ENCODE measurements at regions not wholly inside any gene's neighbourhood (a gene's known extent, or its start where the extent isn't known, plus 50 kb on each side); places are given as distances from the start of the nearest gene placed in this dataset.
"Not testable (repeated sequence)": the region's sequence is repeated elsewhere in the genome, so short reads cannot be mapped to it uniquely, and the experiment has no call there.

GRCh38 chrX:79026742-79027141, 81.6 kb downstream of the P2RY10 start:
- not testable (repeated sequence) for H3K36me3 ChIP-seq (ENCODE audit: insufficient read depth, insufficient read length, low read length); H3K4me1 ChIP-seq (ENCODE audit: insufficient read depth, insufficient read length); H3K4me3 ChIP-seq (ENCODE audit: insufficient read length, low read depth); DNase-seq (ENCODE audit: low read depth, low spot score); H3K9me3 ChIP-seq (ENCODE audit: insufficient read depth, low read length); H3K9ac ChIP-seq (ENCODE audit: insufficient read length, low read depth); H3K27me3 ChIP-seq (ENCODE audit: insufficient read depth, insufficient read length)

DNA sequence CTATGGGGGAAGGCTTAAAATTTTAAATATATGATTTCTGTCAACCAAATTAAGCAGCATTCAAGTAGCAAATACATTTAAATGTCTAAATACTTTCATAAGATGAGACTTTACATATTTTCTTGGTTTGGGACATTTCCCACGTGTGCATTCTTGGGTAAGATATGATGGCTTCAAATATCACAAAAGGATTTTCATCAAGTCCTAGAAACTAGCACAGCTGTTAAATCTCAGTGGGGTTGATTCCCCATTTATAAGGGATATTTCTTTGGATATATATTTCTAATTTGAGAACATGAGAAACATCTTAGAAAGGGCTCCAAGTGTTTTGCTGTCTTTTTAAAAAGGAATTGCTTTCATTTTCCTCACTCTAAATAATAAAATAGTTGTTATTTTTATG, 90.2 kb downstream of the P2RY10 start:
- no peak overlapping the region for H3K4me3 ChIP-seq (ENCODE audit: insufficient read length, low read depth)
- no peak overlapping the region for H3K9ac ChIP-seq (ENCODE audit: insufficient read length, low read depth)
- TF ChIP-seq SUZ12 (IDR thresholded peaks at IDR 0.05; ENCODE audit: extremely low read depth, insufficient read depth, insufficient read length) (no peak), ZNF274 (IDR thresholded peaks at IDR 0.05; ENCODE audit: low read depth, low read length) (no peak), YY1 (IDR thresholded peaks at IDR 0.05; ENCODE audit: insufficient read depth, insufficient read length) (no peak)
- no peaks in the 10 kb centered on the region for H3K36me3 ChIP-seq (ENCODE audit: insufficient read depth, insufficient read length, low read length)
- no peaks in the 10 kb centered on the region; the same call in 1 of the 2 replicates for H3K9me3 ChIP-seq (ENCODE audit: insufficient read depth, low read length)
- no peak for DNase-seq (ENCODE audit: low read depth, low spot score)
- H3K4me1 ChIP-seq (ENCODE audit: insufficient read depth, insufficient read length): no peaks in the 10 kb centered on the region
- H3K27me3 ChIP-seq (ENCODE audit: insufficient read depth, insufficient read length): no peaks in the 10 kb centered on the region

DNA sequence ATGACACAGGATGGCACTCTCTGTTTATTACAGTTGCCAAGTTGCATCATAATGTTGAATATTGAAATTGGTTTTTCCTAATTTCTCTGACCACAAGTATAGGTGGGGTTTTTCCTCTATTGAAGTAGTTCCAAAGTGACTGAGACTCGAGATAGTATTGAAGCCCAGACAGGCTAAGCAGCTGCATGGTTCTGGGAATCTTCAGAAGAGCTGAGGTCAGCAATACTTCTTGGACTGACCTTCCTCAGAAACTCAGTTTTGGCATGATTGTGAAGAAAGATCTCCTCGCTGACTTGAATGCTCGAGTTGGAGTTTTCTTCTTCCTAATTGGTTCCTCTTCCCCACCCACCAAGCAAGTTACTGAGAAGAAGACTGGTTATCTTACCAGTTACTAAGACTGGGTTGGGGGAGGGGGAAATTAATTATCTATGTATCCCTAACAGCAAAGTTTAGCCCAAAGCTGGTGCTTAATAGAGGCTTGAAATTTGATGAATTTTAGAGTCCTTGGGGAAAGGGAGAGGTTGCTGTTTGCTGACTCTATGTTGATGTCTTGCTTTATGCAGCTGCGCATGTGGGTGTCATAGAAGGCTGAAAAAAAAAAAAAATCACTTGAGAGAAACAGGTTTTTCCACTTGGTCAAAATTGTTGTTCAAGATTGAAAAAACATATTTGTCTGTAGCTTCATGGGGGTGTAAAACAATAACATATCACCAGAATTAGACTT, 91.1 kb downstream of the P2RY10 start:
- Histone ChIP-seq H3K9ac (ENCODE audit: insufficient read length, low read depth) (no peak overlapping the region), H3K4me3 (ENCODE audit: insufficient read length, low read depth) (no peak overlapping the region), H3K9me3 (ENCODE audit: insufficient read depth, low read length) (no peaks in the 10 kb centered on the region; the same call in 1 of the 2 replicates), H3K4me1 (ENCODE audit: insufficient read depth, insufficient read length) (no peaks in the 10 kb centered on the region), H3K27me3 (ENCODE audit: insufficient read depth, insufficient read length) (no peaks in the 10 kb centered on the region), H3K36me3 (ENCODE audit: insufficient read depth, insufficient read length, low read length) (no peaks in the 10 kb centered on the region)
- TF ChIP-seq ZNF274 (IDR thresholded peaks at IDR 0.05; ENCODE audit: low read depth, low read length) (no peak), SUZ12 (IDR thresholded peaks at IDR 0.05; ENCODE audit: extremely low read depth, insufficient read depth, insufficient read length) (no peak), YY1 (IDR thresholded peaks at IDR 0.05; ENCODE audit: insufficient read depth, insufficient read length) (no peak)
- DNase-seq (ENCODE audit: low read depth, low spot score): no peak

- Histone ChIP-seq H3K36me3 (ENCODE audit: insufficient read depth, insufficient read length, low read length) (no peaks in the 10 kb centered on the region), H3K27me3 (ENCODE audit: insufficient read depth, insufficient read length) (no peaks in the 10 kb centered on the region), H3K4me1 (ENCODE audit: insufficient read depth, insufficient read length) (no peaks in the 10 kb centered on the region), H3K9me3 (ENCODE audit: insufficient read depth, low read length) (peaks cover 7% of the 10 kb centered on the region; the same call in 1 of the 2 replicates), H3K4me3 (ENCODE audit: insufficient read length, low read depth) (no peak overlapping the region), H3K9ac (ENCODE audit: insufficient read length, low read depth) (no peak overlapping the region)
- DNase-seq (ENCODE audit: low read depth, low spot score): no peak
- TF ChIP-seq SUZ12 (IDR thresholded peaks at IDR 0.05; ENCODE audit: extremely low read depth, insufficient read depth, insufficient read length) (no peak), ZNF274 (IDR thresholded peaks at IDR 0.05; ENCODE audit: low read depth, low read length) (no peak), YY1 (IDR thresholded peaks at IDR 0.05; ENCODE audit: insufficient read depth, insufficient read length) (no peak)
These were observed 78.8 kb upstream of the GPR174 start for GRCh38 chrX:79065696-79066095.

DNA sequence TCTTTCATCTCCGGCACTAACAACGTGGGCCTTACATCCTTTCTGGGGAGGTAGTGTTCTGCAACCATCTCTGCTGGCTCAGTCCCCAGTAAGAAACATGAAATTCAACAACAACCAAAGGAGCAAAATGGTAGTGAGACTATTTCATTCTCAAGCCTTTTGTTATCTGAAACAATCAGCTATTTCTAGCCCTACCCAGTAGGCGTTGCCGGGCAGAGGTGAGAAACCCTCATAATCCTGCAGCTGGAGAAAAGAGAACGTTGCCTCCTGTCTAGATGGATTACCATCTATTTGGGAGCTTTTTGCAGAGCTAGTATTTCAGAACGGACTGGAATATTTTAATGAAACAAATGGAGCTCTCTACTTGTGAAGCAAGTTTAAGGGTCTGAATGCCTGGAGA, 66.4 kb upstream of the GPR174 start:
- no peak for DNase-seq (ENCODE audit: low read depth, low spot score)
- Histone ChIP-seq H3K9me3 (ENCODE audit: insufficient read depth, low read length) (no peaks in the 10 kb centered on the region), H3K4me1 (ENCODE audit: insufficient read depth, insufficient read length) (no peaks in the 10 kb centered on the region), H3K4me3 (ENCODE audit: insufficient read length, low read depth) (no peak overlapping the region), H3K36me3 (ENCODE audit: insufficient read depth, insufficient read length, low read length) (no peaks in the 10 kb centered on the region), H3K9ac (ENCODE audit: insufficient read length, low read depth) (no peak overlapping the region), H3K27me3 (ENCODE audit: insufficient read depth, insufficient read length) (no peaks in the 10 kb centered on the region)
- no peak for TF ChIP-seq ZNF274 (IDR thresholded peaks at IDR 0.05; ENCODE audit: low read depth, low read length)
- no peak for TF ChIP-seq SUZ12 (IDR thresholded peaks at IDR 0.05; ENCODE audit: extremely low read depth, insufficient read depth, insufficient read length)
- TF ChIP-seq YY1 (IDR thresholded peaks at IDR 0.05; ENCODE audit: insufficient read depth, insufficient read length): no peak

DNA sequence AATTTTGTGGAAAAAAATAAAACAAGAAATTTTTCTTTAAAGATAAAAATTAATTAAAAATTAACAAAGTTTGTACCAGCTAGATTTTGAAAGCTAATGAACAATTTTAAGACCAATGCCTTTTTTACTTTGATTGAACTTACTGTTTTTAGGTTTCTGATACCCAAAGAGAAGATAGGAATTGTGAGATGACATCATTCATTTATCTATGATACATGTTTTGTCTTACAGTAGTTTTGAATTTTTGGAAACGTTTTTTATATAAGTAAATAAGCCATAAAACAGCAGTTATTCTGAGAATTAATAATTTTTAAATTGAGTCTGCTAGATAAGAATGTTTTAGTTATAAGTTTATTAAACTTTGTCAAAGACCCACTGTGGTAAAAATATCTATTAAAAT, 65.0 kb upstream of the GPR174 start:
- Histone ChIP-seq H3K9ac (ENCODE audit: insufficient read length, low read depth) (no peak overlapping the region), H3K4me3 (ENCODE audit: insufficient read length, low read depth) (no peak overlapping the region), H3K27me3 (ENCODE audit: insufficient read depth, insufficient read length) (no peaks in the 10 kb centered on the region), H3K4me1 (ENCODE audit: insufficient read depth, insufficient read length) (no peaks in the 10 kb centered on the region), H3K36me3 (ENCODE audit: insufficient read depth, insufficient read length, low read length) (no peaks in the 10 kb centered on the region), H3K9me3 (ENCODE audit: insufficient read depth, low read length) (no peaks in the 10 kb centered on the region)
- no peak for DNase-seq (ENCODE audit: low read depth, low spot score)
- no peak for TF ChIP-seq YY1 (IDR thresholded peaks at IDR 0.05; ENCODE audit: insufficient read depth, insufficient read length)

DNA sequence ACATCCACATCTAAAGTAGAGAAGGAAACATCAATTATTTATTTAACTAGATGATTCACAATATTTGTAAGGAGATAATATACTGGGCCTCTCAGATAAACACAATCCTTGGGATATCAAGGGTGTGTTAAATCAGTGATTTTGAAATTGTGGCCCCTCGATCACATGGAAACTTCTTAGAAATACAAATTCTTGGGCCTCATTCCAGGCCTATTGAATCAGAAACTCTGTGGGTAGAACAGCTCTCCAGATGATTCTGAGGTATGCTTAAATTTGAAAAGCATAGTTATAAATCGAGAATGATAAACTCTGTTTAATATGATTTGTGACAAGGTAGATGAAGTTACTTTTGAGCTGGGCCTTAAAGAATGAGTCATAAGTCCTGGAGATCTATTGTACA, 64.3 kb upstream of the GPR174 start:
- no peak overlapping the region for H3K9ac ChIP-seq (ENCODE audit: insufficient read length, low read depth)
- H3K36me3 ChIP-seq (ENCODE audit: insufficient read depth, insufficient read length, low read length): no peaks in the 10 kb centered on the region
- H3K27me3 ChIP-seq (ENCODE audit: insufficient read depth, insufficient read length): no peaks in the 10 kb centered on the region
- DNase-seq (ENCODE audit: low read depth, low spot score): no peak
- H3K4me3 ChIP-seq (ENCODE audit: insufficient read length, low read depth): no peak overlapping the region
- H3K9me3 ChIP-seq (ENCODE audit: insufficient read depth, low read length): no peaks in the 10 kb centered on the region
- TF ChIP-seq SUZ12 (IDR thresholded peaks at IDR 0.05; ENCODE audit: extremely low read depth, insufficient read depth, insufficient read length): no peak
- no peak for TF ChIP-seq ZNF274 (IDR thresholded peaks at IDR 0.05; ENCODE audit: low read depth, low read length)
- TF ChIP-seq YY1 (IDR thresholded peaks at IDR 0.05; ENCODE audit: insufficient read depth, insufficient read length): no peak
- no peaks in the 10 kb centered on the region for H3K4me1 ChIP-seq (ENCODE audit: insufficient read depth, insufficient read length)
